ENCODE measurements at regions not wholly inside any gene's neighbourhood (a gene's known extent, or its start where the extent isn't known, plus 50 kb on each side); places are given as distances from the start of the nearest gene placed in this dataset.

DNA sequence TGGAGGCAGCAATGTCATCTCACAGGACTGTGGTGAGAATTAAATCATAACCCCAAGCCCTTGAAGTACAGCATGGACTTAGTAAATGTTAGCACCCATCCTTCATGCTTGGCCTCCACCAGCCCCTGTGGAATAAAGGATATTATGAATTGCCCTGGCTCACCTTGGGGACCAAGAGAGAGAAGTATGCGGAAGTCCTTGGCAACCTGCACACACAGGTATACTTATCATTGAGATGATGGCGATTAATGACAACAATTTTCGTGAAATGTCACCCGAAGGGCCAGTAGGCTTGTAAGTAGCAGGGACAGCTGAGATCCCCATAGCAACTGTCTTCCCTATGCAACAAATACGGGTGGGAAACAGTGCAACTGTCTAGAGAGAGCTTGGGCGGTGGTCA, 102.0 kb downstream of the FAM43A start:
- TF ChIP-seq, protein P1, sequence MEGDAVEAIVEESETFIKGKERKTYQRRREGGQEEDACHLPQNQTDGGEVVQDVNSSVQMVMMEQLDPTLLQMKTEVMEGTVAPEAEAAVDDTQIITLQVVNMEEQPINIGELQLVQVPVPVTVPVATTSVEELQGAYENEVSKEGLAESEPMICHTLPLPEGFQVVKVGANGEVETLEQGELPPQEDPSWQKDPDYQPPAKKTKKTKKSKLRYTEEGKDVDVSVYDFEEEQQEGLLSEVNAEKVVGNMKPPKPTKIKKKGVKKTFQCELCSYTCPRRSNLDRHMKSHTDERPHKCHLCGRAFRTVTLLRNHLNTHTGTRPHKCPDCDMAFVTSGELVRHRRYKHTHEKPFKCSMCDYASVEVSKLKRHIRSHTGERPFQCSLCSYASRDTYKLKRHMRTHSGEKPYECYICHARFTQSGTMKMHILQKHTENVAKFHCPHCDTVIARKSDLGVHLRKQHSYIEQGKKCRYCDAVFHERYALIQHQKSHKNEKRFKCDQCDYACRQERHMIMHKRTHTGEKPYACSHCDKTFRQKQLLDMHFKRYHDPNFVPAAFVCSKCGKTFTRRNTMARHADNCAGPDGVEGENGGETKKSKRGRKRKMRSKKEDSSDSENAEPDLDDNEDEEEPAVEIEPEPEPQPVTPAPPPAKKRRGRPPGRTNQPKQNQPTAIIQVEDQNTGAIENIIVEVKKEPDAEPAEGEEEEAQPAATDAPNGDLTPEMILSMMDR (IDR thresholded peaks at IDR 0.05; ENCODE audit: poor library complexity, severe bottlenecking), result no peak
- TF ChIP-seq SMC3 (conservative IDR thresholded peaks at IDR 0.05; ENCODE audit: poor library complexity), result no peak
- no peak for TF ChIP-seq EZH2 (IDR thresholded peaks at IDR 0.05; ENCODE audit: borderline replicate concordance, insufficient read depth, low read length, poor library complexity, severe bottlenecking)
- no peak for TF ChIP-seq EP300 (conservative IDR thresholded peaks at IDR 0.05; ENCODE audit: poor library complexity, severe bottlenecking)
- no peak for TF ChIP-seq POLR2AphosphoS5 (IDR thresholded peaks at IDR 0.05)
